SH-SY5Y (cell line): ENCODE measurements at regions not wholly inside any gene's neighbourhood (a gene's known extent, or its start where the extent isn't known, plus 50 kb on each side); places are given as distances from the start of the nearest gene placed in this dataset.

Source experiments
- GATA2 ChIP-seq: IDR thresholded peaks from 2 replicates; pipeline ENCODE4 v1.6.1; 2011; ENCODE audit warnings: mild to moderate bottlenecking, low read depth, low read length
- GATA3 ChIP-seq: IDR thresholded peaks from 2 replicates; pipeline ENCODE4 v1.6.1; 2011; ENCODE audit warnings: low read depth, mild to moderate bottlenecking, low read length, moderate library complexity

- TF ChIP-seq GATA2, result no peak
- no peak for TF ChIP-seq GATA3
Observed at GRCh38 chr13:80850771-80851170, 509.8 kb upstream of the SPRY2 start.

GRCh38 chr13:80844164-80844563, 503.2 kb upstream of the SPRY2 start:
- no peak for TF ChIP-seq GATA3
- no peak for TF ChIP-seq GATA2

GRCh38 chr13:80841414-80841813, 500.5 kb upstream of the SPRY2 start:
- TF ChIP-seq GATA2 (no peak), GATA3 (no peak)

- TF ChIP-seq GATA2, result no peak
- no peak for TF ChIP-seq GATA3
Observed at GRCh38 chr13:80840316-80840976, 499.5 kb upstream of the SPRY2 start.

- no peak for TF ChIP-seq GATA2
- no peak for TF ChIP-seq GATA3
Observed at GRCh38 chr13:80835902-80836301, 495.0 kb upstream of the SPRY2 start.

- TF ChIP-seq GATA2 (no peak), GATA3 (no peak)
Observed at GRCh38 chr13:80830431-80830830, 489.5 kb upstream of the SPRY2 start.

GRCh38 chr13:80828759-80829158, 487.8 kb upstream of the SPRY2 start:
- TF ChIP-seq GATA3 (no peak), GATA2 (no peak)

GRCh38 chr13:80825276-80825675, 484.4 kb upstream of the SPRY2 start:
- TF ChIP-seq GATA3, result no peak
- no peak for TF ChIP-seq GATA2

GRCh38 chr13:80824229-80824628, 483.3 kb upstream of the SPRY2 start:
- TF ChIP-seq GATA2, result no peak
- TF ChIP-seq GATA3, result no peak

- TF ChIP-seq GATA2, result no peak
- TF ChIP-seq GATA3, result no peak
Observed at GRCh38 chr13:80823472-80823871, 482.5 kb upstream of the SPRY2 start.

- TF ChIP-seq GATA2 (no peak), GATA3 (no peak)
Observed at GRCh38 chr13:80821466-80821865, 480.5 kb upstream of the SPRY2 start.

- no peak for TF ChIP-seq GATA2
- no peak for TF ChIP-seq GATA3
Observed at GRCh38 chr13:80817979-80818378, 477.1 kb upstream of the SPRY2 start.

- TF ChIP-seq GATA3, result no peak
- TF ChIP-seq GATA2, result no peak
Observed at GRCh38 chr13:80814541-80814940, 473.6 kb upstream of the SPRY2 start.

- TF ChIP-seq GATA3, result no peak
- no peak for TF ChIP-seq GATA2
Observed at GRCh38 chr13:80802946-80803345, 462.0 kb upstream of the SPRY2 start.

- TF ChIP-seq GATA2 (no peak), GATA3 (no peak)
Observed at GRCh38 chr13:80798576-80799133, 457.7 kb upstream of the SPRY2 start.

- TF ChIP-seq GATA3 (no peak), GATA2 (no peak)
Observed at GRCh38 chr13:80787604-80788003, 446.7 kb upstream of the SPRY2 start.

- TF ChIP-seq GATA3, result no peak
- no peak for TF ChIP-seq GATA2
Observed at GRCh38 chr13:80783926-80784565, 443.1 kb upstream of the SPRY2 start.

GRCh38 chr13:80782441-80782840, 441.5 kb upstream of the SPRY2 start:
- no peak for TF ChIP-seq GATA2
- TF ChIP-seq GATA3, result no peak
